C4-2B (cell line): ENCODE measurements at regions not wholly inside any gene's neighbourhood (a gene's known extent, or its start where the extent isn't known, plus 50 kb on each side); places are given as distances from the start of the nearest gene placed in this dataset.

Experiments used
- H3K27ac ChIP-seq: fragments of 450-650 bp; 2 replicates; pipeline ENCODE4 v1.5.1; 2017
- CTCF ChIP-seq: fragments of 450-650 bp; conservative IDR thresholded peaks from 2 replicates; pipeline ENCODE4 v1.5.1; 2017; ENCODE audit warnings: mild to moderate bottlenecking
- ZFX ChIP-seq: fragments of 450-650 bp; IDR thresholded peaks from 2 replicates; pipeline ENCODE4 v1.6.1; 2017

DNA sequence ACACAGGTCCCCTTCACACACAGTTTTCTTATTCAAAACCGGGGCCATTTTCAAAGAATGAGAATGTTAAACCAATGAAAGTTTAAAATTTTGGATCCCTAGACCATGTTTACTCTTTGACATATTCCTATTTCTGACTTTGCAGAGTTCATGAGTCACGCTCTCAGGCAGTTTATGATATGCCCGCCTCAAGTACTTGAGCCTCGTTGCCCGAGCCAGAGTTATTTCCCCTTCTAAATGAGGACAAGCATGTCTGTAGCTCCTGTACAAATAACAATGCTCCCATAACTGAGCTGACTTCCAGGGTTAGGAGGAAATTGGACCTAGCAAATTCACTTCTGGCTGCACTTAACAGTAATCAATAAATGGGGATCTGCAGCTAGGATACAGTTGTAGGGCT is 87.9 kb upstream of the PDE1C start:
- no peak for TF ChIP-seq ZFX
- TF ChIP-seq CTCF, result no peak
- H3K27ac ChIP-seq, result no peak overlapping the region

GRCh38 chr7:32155712-32156111 is 85.5 kb upstream of the PDE1C start:
- no peak overlapping the region for H3K27ac ChIP-seq
- TF ChIP-seq CTCF, result no peak
- no peak for TF ChIP-seq ZFX

DNA sequence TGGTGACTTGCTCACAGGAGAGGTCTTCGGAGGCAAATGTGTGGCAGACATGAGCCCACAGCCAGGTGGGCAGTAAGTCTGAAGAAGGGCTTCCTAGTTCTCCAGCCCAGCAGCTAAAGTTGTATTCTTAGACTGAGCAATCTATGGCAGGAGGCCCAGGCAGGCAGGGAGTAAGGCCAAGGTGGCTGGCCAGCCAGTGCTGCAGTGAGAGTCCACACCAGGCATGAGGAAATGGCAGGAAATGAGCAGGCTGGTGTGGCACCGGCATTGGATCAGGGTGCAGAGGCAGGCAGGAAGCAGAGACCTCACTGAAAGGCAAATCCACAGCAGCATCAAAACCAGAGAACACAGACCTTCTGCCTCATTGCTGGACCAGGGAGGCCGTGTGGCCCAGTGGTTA is 84.6 kb upstream of the PDE1C start:
- no peak overlapping the region for H3K27ac ChIP-seq
- TF ChIP-seq CTCF, result no peak
- no peak for TF ChIP-seq ZFX

GRCh38 chr7:32153006-32153405 is 82.8 kb upstream of the PDE1C start:
- TF ChIP-seq ZFX (no peak), CTCF (no peak)
- no peak overlapping the region for H3K27ac ChIP-seq

DNA sequence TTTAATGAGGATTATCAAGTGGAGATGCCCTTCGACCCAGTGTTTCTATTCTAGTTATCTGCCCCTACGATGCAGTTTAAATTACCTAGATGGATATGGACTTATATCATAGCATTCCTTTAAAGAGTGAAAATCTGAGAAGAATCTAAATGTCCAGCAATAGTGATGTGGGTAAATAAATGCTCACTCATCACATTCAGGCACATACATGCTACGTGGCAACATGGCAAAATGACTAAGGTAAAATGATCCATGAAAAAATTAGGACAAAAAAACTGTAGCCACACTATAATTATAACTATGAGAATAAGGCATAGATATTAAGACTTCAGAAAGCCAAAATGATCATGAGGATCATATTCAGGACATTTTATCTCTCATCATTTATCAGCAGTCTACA is 82.4 kb upstream of the PDE1C start:
- no peak for TF ChIP-seq ZFX
- TF ChIP-seq CTCF, result no peak
- no peak overlapping the region for H3K27ac ChIP-seq

DNA sequence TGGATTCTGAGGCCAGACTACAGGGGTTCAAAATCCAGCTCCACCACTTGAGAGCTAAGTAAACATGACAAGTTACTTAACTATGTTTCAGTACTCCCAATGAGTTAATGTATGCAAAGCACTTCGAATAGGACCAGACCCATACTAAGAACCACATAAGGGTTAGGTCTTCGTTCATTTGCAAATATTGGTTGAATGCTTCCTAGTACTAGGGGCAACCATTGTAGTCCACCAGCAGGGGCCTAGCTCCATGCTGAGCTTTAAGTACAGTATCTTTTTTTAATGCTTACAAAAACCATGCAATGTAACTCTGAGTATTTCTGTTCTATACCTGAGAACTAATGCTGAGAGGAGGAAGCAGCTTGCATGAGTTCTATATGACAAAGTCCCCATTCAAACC is 80.4 kb upstream of the PDE1C start:
- TF ChIP-seq CTCF, result no peak
- TF ChIP-seq ZFX, result no peak
- H3K27ac ChIP-seq, result no peak overlapping the region

DNA sequence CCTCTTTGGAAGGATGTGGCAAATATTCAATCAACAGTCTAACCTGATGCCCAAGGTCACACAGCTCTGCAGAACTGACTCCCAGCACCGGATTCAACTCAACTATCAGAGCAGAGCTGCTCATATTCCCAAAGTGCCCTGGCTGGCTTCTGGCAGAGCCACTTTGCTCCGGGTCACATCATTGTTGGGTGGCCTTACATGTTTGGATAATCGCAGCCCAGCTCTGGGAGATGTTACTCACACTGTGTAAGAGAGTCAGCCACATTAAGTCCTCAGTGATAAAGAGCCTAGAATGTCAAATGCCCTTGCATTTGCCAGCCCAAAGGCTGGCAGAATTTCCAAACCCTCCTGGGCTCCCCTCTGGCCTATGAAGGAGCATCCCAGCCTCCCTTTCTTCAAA is 79.8 kb upstream of the PDE1C start:
- H3K27ac ChIP-seq, result no peak overlapping the region
- TF ChIP-seq ZFX, result no peak
- TF ChIP-seq CTCF, result no peak
